ENCODE measurements at regions not wholly inside any gene's neighbourhood (a gene's known extent, or its start where the extent isn't known, plus 50 kb on each side); places are given as distances from the start of the nearest gene placed in this dataset.

- TF ChIP-seq CTCF (IDR thresholded peaks at IDR 0.05) = no peak
- no peak for DNase-seq (ENCODE audit: low spot score)
- H3K27ac ChIP-seq = no peak overlapping the region
- H3K4me1 ChIP-seq = no peaks in the 10 kb centered on the region
- H3K9me3 ChIP-seq = no peaks in the 10 kb centered on the region
- no peaks in the 10 kb centered on the region for H3K27me3 ChIP-seq
- H3K36me3 ChIP-seq = no peaks in the 10 kb centered on the region
- H3K4me3 ChIP-seq = no peak overlapping the region
Measured at GRCh38 chr4:45596379-45597101, 527.3 kb downstream of the GABRG1 start.

GRCh38 chr4:45580334-45580733 is 543.5 kb downstream of the GABRG1 start:
- Histone ChIP-seq H3K4me3 (no peak overlapping the region), H3K36me3 (no peaks in the 10 kb centered on the region), H3K9me3 (no peaks in the 10 kb centered on the region), H3K27ac (no peak overlapping the region), H3K4me1 (no peaks in the 10 kb centered on the region), H3K27me3 (no peaks in the 10 kb centered on the region)
- no peak for DNase-seq (ENCODE audit: low spot score)
- no peak for TF ChIP-seq CTCF (IDR thresholded peaks at IDR 0.05)

GRCh38 chr4:45578874-45579273 is 545.0 kb downstream of the GABRG1 start:
- H3K36me3 ChIP-seq = no peaks in the 10 kb centered on the region
- no peak for TF ChIP-seq CTCF (IDR thresholded peaks at IDR 0.05)
- H3K4me3 ChIP-seq = no peak overlapping the region
- H3K27me3 ChIP-seq = no peaks in the 10 kb centered on the region
- DNase-seq (ENCODE audit: low spot score) = no peak
- no peak overlapping the region for H3K27ac ChIP-seq
- H3K4me1 ChIP-seq = no peaks in the 10 kb centered on the region
- H3K9me3 ChIP-seq = no peaks in the 10 kb centered on the region

- Histone ChIP-seq H3K27me3 (no peaks in the 10 kb centered on the region), H3K36me3 (no peaks in the 10 kb centered on the region), H3K4me3 (no peak overlapping the region), H3K9me3 (no peaks in the 10 kb centered on the region), H3K27ac (no peak overlapping the region), H3K4me1 (no peaks in the 10 kb centered on the region)
- DNase-seq (ENCODE audit: low spot score) = no peak
- no peak for TF ChIP-seq CTCF (IDR thresholded peaks at IDR 0.05)
Measured at GRCh38 chr4:45576275-45576674, 547.6 kb downstream of the GABRG1 start.

GRCh38 chr4:45569619-45570018 is 554.2 kb downstream of the GABRG1 start:
- TF ChIP-seq CTCF (IDR thresholded peaks at IDR 0.05) = no peak
- Histone ChIP-seq H3K9me3 (no peaks in the 10 kb centered on the region), H3K4me1 (no peaks in the 10 kb centered on the region)

GRCh38 chr4:45568694-45569093 is 555.2 kb downstream of the GABRG1 start:
- Histone ChIP-seq H3K27ac (no peak overlapping the region), H3K36me3 (no peaks in the 10 kb centered on the region), H3K4me1 (no peaks in the 10 kb centered on the region), H3K4me3 (no peak overlapping the region), H3K9me3 (no peaks in the 10 kb centered on the region), H3K27me3 (no peaks in the 10 kb centered on the region)
- no peak for TF ChIP-seq CTCF (IDR thresholded peaks at IDR 0.05)
- no peak for DNase-seq (ENCODE audit: low spot score)

More at GRCh38 chr4:45569619-45570018, 554.2 kb downstream of the GABRG1 start:
- no peak for DNase-seq (ENCODE audit: low spot score)
- no peaks in the 10 kb centered on the region for H3K27me3 ChIP-seq
- H3K27ac ChIP-seq = no peak overlapping the region
- H3K36me3 ChIP-seq = no peaks in the 10 kb centered on the region
- no peak overlapping the region for H3K4me3 ChIP-seq
